Adrenal gland (tissue), 9 donors: ENCODE measurements at regions not wholly inside any gene's neighbourhood (a gene's known extent, or its start where the extent isn't known, plus 50 kb on each side); places are given as distances from the start of the nearest gene placed in this dataset.

Experiments used
- DNase-seq, 7 donors: peaks; one replicate each; pipeline ENCODE4 v3.0.0-alpha.2; 2019 to 2020
- H3K27ac ChIP-seq, 5 donors: fragments of 200-600 bp; sonication (generic) in 4 of 5; 1 replicate in 3 of 5; 2 replicates in 2 of 5; pipeline versions ENCODE4 v1.5.1 to v1.8.0; 2016 to 2020; ENCODE audit warnings: mild to moderate bottlenecking in 1 of 5
- H3K27me3 ChIP-seq: fragments of 200-600 bp; 2 replicates; pipeline ENCODE4 v1.8.0; 2021
- H3K36me3 ChIP-seq, 2 donors: fragments of 200-600 bp; replicated peaks in 1 of 2; 1 replicate in 1 of 2; 2 replicates in 1 of 2; pipeline versions ENCODE4 v1.5.1 to v1.8.0; 2018 to 2022
- H3K4me1 ChIP-seq, 2 donors: fragments of 200-600 bp; replicated peaks in 1 of 2; 1 replicate in 1 of 2; 2 replicates in 1 of 2; pipeline versions ENCODE4 v1.5.1 to v1.8.0; 2018 to 2021
- H3K4me3 ChIP-seq, 4 donors: fragments of 200-600 bp; sonication (generic) in 3 of 4; one replicate each; pipeline ENCODE4 v1.5.1; 2016 to 2018
- H3K9me3 ChIP-seq, 3 donors: fragments of 200-600 bp; sonication (generic) in 1 of 3; replicated peaks in 1 of 3; 1 replicate in 2 of 3; 2 replicates in 1 of 3; pipeline versions ENCODE4 v1.5.1 to v1.8.0; 2016 to 2021
- POLR2A ChIP-seq, 2 donors: fragments of 450-650 bp; IDR thresholded peaks; one replicate each; pipeline ENCODE4 v1.6.1; 2017; ENCODE audit warnings: antibody characterized with exemption in 2 of 2, mild to moderate bottlenecking in 2 of 2, moderate library complexity in 1 of 2
- WGBS, 4 donors: extraction: QIAGEN DNeasy Blood & Tissue Kit in 2 of 4; methylation state at CpG; one replicate each; pipeline versions ENCODE4 v1.1.5 to v1.1.7; 2013 to 2017; 5-methylcytosine and 5-hydroxymethylcytosine counted together
- intact Hi-C, 2 donors: fragments of 100-400 bp; cut with DNase I; formaldehyde crosslinking; loops; one replicate each; pipeline versions ENCODE4 v1.14.1 to v1.15.0; 2022 to 2023
- TF ChIP-seq, protein P1 (sequence below), 6 experiments: fragments of 450-650 bp in 4 of 6; fragments of 200-600 bp in 2 of 6; sonication (generic) in 1 of 6; IDR thresholded peaks; 1 replicate in 5 of 6; 2 replicates in 1 of 6; pipeline versions ENCODE4 v1.5.1 to v1.8.0; 2016 to 2021; ENCODE audit warnings: antibody characterized with exemption in 6 of 6, mild to moderate bottlenecking in 2 of 6, moderate library complexity in 1 of 6
- donor health status: healthy with polysubstance abuse.
- donor health status: Bipolar disorder and iron deficiency.
- donor health status: DM: yes; HTN: yes; CAD: no.
- donor health status: DM: no; HTN: no; CAD: no.
- donor health status: DM: no; HTN: no; CAD: no.

DNA sequence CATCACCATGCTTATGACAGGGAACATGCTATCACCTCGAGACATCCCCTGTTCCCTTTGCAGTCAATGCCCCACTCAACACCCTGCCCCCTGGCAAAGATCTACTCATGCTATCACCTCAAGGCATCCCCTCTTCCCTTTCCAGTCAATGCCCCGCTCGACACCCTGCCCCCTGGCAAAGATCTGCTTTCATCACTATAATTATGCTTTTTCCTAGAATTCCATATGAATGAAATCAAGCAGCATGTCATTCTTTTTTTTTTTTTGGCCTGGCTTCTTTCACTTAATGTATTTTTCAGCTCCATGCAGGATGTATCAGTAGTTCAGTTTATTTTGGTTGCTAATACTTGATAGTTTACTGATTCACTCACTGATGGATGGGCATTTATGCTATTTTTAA is 554.9 kb downstream of the CDH26 start:
- TF ChIP-seq POLR2A (IDR thresholded peaks at IDR 0.05), result no peak
- TF ChIP-seq, protein P1, sequence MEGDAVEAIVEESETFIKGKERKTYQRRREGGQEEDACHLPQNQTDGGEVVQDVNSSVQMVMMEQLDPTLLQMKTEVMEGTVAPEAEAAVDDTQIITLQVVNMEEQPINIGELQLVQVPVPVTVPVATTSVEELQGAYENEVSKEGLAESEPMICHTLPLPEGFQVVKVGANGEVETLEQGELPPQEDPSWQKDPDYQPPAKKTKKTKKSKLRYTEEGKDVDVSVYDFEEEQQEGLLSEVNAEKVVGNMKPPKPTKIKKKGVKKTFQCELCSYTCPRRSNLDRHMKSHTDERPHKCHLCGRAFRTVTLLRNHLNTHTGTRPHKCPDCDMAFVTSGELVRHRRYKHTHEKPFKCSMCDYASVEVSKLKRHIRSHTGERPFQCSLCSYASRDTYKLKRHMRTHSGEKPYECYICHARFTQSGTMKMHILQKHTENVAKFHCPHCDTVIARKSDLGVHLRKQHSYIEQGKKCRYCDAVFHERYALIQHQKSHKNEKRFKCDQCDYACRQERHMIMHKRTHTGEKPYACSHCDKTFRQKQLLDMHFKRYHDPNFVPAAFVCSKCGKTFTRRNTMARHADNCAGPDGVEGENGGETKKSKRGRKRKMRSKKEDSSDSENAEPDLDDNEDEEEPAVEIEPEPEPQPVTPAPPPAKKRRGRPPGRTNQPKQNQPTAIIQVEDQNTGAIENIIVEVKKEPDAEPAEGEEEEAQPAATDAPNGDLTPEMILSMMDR (IDR thresholded peaks at IDR 0.05), result no peak
- intact Hi-C loops, result no loop called here
- WGBS, 4 donors, result 72 to 83% (median 80%) methylated on average over 3 of the region's 3 CpGs
- DNase-seq, result no peak
- Histone ChIP-seq H3K27ac (no peak overlapping the region), H3K4me1 (no peaks in the 10 kb centered on the region), H3K4me3 (no peak overlapping the region), H3K9me3 (no peaks in the 10 kb centered on the region), H3K36me3 (no peaks in the 10 kb centered on the region), H3K27me3 (no peaks in the 10 kb centered on the region)

DNA sequence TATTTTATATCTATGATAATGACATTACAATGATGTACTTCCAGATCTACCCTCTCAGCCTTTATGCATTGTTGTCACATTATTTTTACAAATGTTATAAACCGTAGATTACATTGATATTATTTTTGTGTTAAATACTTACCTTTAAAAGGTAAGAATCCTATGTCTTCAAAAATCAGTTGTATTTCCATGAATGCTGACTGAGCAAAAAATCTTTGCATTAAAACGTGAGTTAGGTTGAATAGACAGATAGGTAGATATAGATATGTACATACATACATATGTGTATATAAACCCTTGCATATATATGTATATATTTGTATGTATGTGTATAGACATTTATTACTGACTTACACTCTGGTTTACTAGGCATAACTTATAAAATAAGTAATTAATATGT is 558.2 kb downstream of the CDH26 start:
- Histone ChIP-seq H3K4me1 (no peaks in the 10 kb centered on the region), H3K4me3 (no peak overlapping the region), H3K36me3 (no peaks in the 10 kb centered on the region), H3K9me3 (no peaks in the 10 kb centered on the region), H3K27me3 (no peaks in the 10 kb centered on the region), H3K27ac (no peak overlapping the region)
- intact Hi-C loops, result no loop called here
- DNase-seq, result no peak
- WGBS, 4 donors, result 71 to 81% (median 76%) methylated on average over 2 of the region's 2 CpGs
- no peak for TF ChIP-seq POLR2A (IDR thresholded peaks at IDR 0.05)
- TF ChIP-seq, protein P1 (IDR thresholded peaks at IDR 0.05), result no peak

DNA sequence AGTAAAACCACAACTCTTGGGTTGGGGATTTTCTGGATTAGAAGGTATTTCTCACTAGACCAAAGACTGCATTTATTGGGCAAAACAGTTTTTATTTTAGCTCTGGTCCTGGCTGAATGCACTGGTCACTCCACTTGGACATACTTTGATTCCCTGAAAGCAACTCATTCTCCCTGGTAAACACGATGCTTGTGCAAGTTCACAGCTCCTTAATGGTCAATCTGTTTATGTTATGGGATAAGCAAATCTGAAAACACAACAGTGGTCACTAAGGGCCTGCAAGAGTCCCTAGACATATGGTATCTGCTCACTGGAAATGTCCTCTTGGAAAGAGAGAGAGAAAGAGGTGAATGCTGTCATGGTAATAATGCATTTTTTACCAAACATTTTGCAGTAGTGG is 559.8 kb downstream of the CDH26 start:
- Histone ChIP-seq H3K9me3 (no peaks in the 10 kb centered on the region), H3K4me1 (no peaks in the 10 kb centered on the region), H3K27me3 (no peaks in the 10 kb centered on the region), H3K27ac (no peak overlapping the region), H3K4me3 (no peak overlapping the region), H3K36me3 (no peaks in the 10 kb centered on the region)
- TF ChIP-seq POLR2A (IDR thresholded peaks at IDR 0.05), result no peak
- TF ChIP-seq, protein P1 (IDR thresholded peaks at IDR 0.05), result no peak
- DNase-seq, result no peak
- 74 to 90% (median 84%) methylated on average over 1 of the region's 1 CpG for WGBS, 4 donors
- intact Hi-C loops, result no loop called here

DNA sequence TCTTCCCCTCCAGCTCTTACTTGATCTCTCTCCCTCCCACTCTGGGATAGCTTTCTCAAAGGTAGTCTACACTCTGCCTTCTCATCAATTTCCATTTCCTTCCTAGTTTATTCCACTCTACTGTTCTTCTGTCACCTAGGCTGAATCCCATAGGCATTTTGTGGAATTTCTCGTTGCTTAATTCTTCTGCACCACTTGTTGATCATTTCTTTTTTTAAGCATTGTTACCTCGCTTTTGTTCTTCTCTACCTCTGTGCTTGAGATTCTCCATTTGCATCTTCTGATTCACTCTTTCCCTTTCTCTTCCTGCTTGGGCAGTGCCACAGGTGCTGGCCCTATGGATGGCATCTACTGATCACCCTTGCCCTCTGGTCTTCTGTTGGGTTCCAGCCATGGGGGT is 567.2 kb downstream of the CDH26 start:
- intact Hi-C loops, result no loop called here

More for the DNA sequence above, 567.2 kb downstream of the CDH26 start:
- WGBS, 4 donors, result 76 to 80% (median 78%) methylated on average over 2 of the region's 2 CpGs
- Histone ChIP-seq H3K27me3 (no peaks in the 10 kb centered on the region), H3K27ac (no peak overlapping the region), H3K36me3 (no peaks in the 10 kb centered on the region), H3K4me3 (no peak overlapping the region), H3K9me3 (no peaks in the 10 kb centered on the region), H3K4me1 (no peaks in the 10 kb centered on the region)
- no peak for TF ChIP-seq POLR2A (IDR thresholded peaks at IDR 0.05)
- TF ChIP-seq, protein P1 (IDR thresholded peaks at IDR 0.05), result no peak
- no peak for DNase-seq
